ENCODE measurements at regions not wholly inside any gene's neighbourhood (a gene's known extent, or its start where the extent isn't known, plus 50 kb on each side); places are given as distances from the start of the nearest gene placed in this dataset.

- Histone ChIP-seq H3K4me3 (ENCODE audit: low read depth in 1 of 2, low read length in 2 of 2) (no peak overlapping the region), H3K9me3 (ENCODE audit: low read length) (no peaks in the 10 kb centered on the region), H3K4me1 (ENCODE audit: insufficient read depth, low read length) (peaks cover 12% of the 10 kb centered on the region), H3K36me3 (ENCODE audit: insufficient read depth, low read length) (no peaks in the 10 kb centered on the region), H3K27ac (ENCODE audit: low read depth, low read length) (no peak overlapping the region), H3K27me3 (ENCODE audit: control insufficient read depth in 1 of 2, insufficient read depth in 2 of 2, low read length in 2 of 2) (no peaks in the 10 kb centered on the region), H3K9ac (ENCODE audit: low read length) (no peak overlapping the region)
These were observed 50.5 kb downstream of the PALM2AKAP2 start for GRCh38 chr9:109830545-109830944.

- H3K4me3 ChIP-seq (ENCODE audit: low read depth in 1 of 2, low read length in 2 of 2), result no peak overlapping the region
- H3K9ac ChIP-seq (ENCODE audit: low read length), result no peak overlapping the region
- H3K36me3 ChIP-seq (ENCODE audit: insufficient read depth, low read length), result no peaks in the 10 kb centered on the region
- no peaks in the 10 kb centered on the region for H3K9me3 ChIP-seq (ENCODE audit: low read length)
- peaks cover 12% of the 10 kb centered on the region for H3K4me1 ChIP-seq (ENCODE audit: insufficient read depth, low read length)
- no peaks in the 10 kb centered on the region for H3K27me3 ChIP-seq (ENCODE audit: control insufficient read depth in 1 of 2, insufficient read depth in 2 of 2, low read length in 2 of 2)
- no peak overlapping the region for H3K27ac ChIP-seq (ENCODE audit: low read depth, low read length)
These were observed 52.1 kb downstream of the PALM2AKAP2 start for GRCh38 chr9:109831998-109832658.

- H3K9me3 ChIP-seq (ENCODE audit: low read length), result no peaks in the 10 kb centered on the region
- H3K27ac ChIP-seq (ENCODE audit: low read depth, low read length), result no peak overlapping the region
- no peak overlapping the region for H3K9ac ChIP-seq (ENCODE audit: low read length)
- H3K27me3 ChIP-seq (ENCODE audit: control insufficient read depth in 1 of 2, insufficient read depth in 2 of 2, low read length in 2 of 2), result no peaks in the 10 kb centered on the region
- H3K36me3 ChIP-seq (ENCODE audit: insufficient read depth, low read length), result no peaks in the 10 kb centered on the region
- no peak overlapping the region for H3K4me3 ChIP-seq (ENCODE audit: low read depth in 1 of 2, low read length in 2 of 2)
- peaks cover 12% of the 10 kb centered on the region for H3K4me1 ChIP-seq (ENCODE audit: insufficient read depth, low read length)
These were observed 54.9 kb downstream of the PALM2AKAP2 start for GRCh38 chr9:109834855-109835254.

DNA sequence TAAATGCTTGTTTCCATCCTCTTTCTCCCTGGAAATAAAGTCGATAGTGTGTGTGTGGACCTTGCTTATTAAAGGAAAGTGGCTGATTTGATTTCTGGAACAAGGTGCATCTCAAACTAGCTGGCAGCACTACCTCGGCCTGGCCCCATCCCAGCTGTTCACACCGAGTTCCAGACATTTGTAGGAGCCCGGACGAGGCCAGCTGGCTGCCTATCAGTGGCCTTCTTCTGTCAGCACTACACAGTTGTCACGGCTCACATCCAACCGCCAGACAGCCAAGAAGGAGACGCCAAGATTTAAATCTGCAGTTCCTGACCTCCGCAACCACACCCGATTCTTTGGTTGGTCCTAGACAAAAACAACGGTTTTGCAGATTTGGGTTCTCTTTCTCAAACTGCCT, 63.6 kb downstream of the PALM2AKAP2 start:
- H3K9ac ChIP-seq (ENCODE audit: low read length), result no peak overlapping the region
- H3K4me3 ChIP-seq (ENCODE audit: low read depth in 1 of 2, low read length in 2 of 2), result no peak overlapping the region
- H3K36me3 ChIP-seq (ENCODE audit: insufficient read depth, low read length), result no peaks in the 10 kb centered on the region
- no peaks in the 10 kb centered on the region for H3K4me1 ChIP-seq (ENCODE audit: insufficient read depth, low read length)
- no peaks in the 10 kb centered on the region for H3K9me3 ChIP-seq (ENCODE audit: low read length)
- H3K27ac ChIP-seq (ENCODE audit: low read depth, low read length), result no peak overlapping the region
- H3K27me3 ChIP-seq (ENCODE audit: control insufficient read depth in 1 of 2, insufficient read depth in 2 of 2, low read length in 2 of 2), result no peaks in the 10 kb centered on the region

- H3K27me3 ChIP-seq (ENCODE audit: control insufficient read depth in 1 of 2, insufficient read depth in 2 of 2, low read length in 2 of 2), result no peaks in the 10 kb centered on the region
- H3K36me3 ChIP-seq (ENCODE audit: insufficient read depth, low read length), result no peaks in the 10 kb centered on the region
- H3K9ac ChIP-seq (ENCODE audit: low read length), result no peak overlapping the region
- H3K4me3 ChIP-seq (ENCODE audit: low read depth in 1 of 2, low read length in 2 of 2), result no peak overlapping the region
- no peaks in the 10 kb centered on the region for H3K4me1 ChIP-seq (ENCODE audit: insufficient read depth, low read length)
- H3K9me3 ChIP-seq (ENCODE audit: low read length), result no peaks in the 10 kb centered on the region
- no peak overlapping the region for H3K27ac ChIP-seq (ENCODE audit: low read depth, low read length)
These were observed 65.2 kb downstream of the PALM2AKAP2 start for GRCh38 chr9:109845226-109845625.

DNA sequence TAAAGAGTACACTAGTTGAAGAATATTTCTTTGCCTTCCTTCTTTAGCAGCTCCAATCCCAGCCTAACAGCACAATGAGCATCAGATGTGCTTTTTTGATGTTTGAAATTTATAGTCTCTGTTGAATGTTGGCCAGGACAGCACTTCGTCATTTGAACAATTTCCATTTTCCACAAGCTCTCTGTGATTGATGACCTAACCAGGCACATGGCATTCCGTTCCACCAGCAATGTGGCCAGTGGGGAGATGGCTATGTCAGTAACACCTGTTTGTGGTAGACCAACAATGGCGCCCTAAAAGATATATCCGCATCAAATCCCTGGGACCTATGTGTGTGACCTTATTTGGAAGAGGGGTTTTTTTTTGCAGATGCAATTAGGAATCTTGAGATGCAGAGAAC, 66.8 kb downstream of the PALM2AKAP2 start:
- H3K36me3 ChIP-seq (ENCODE audit: insufficient read depth, low read length), result no peaks in the 10 kb centered on the region
- H3K9me3 ChIP-seq (ENCODE audit: low read length), result no peaks in the 10 kb centered on the region
- H3K27me3 ChIP-seq (ENCODE audit: control insufficient read depth in 1 of 2, insufficient read depth in 2 of 2, low read length in 2 of 2), result no peaks in the 10 kb centered on the region
- H3K4me1 ChIP-seq (ENCODE audit: insufficient read depth, low read length), result no peaks in the 10 kb centered on the region
- H3K9ac ChIP-seq (ENCODE audit: low read length), result no peak overlapping the region
- H3K27ac ChIP-seq (ENCODE audit: low read depth, low read length), result no peak overlapping the region
- H3K4me3 ChIP-seq (ENCODE audit: low read depth in 1 of 2, low read length in 2 of 2), result no peak overlapping the region

- Histone ChIP-seq H3K4me1 (ENCODE audit: insufficient read depth, low read length) (no peaks in the 10 kb centered on the region), H3K4me3 (ENCODE audit: low read depth in 1 of 2, low read length in 2 of 2) (no peak overlapping the region), H3K27ac (ENCODE audit: low read depth, low read length) (no peak overlapping the region), H3K9ac (ENCODE audit: low read length) (no peak overlapping the region), H3K27me3 (ENCODE audit: control insufficient read depth in 1 of 2, insufficient read depth in 2 of 2, low read length in 2 of 2) (no peaks in the 10 kb centered on the region), H3K9me3 (ENCODE audit: low read length) (no peaks in the 10 kb centered on the region), H3K36me3 (ENCODE audit: insufficient read depth, low read length) (no peaks in the 10 kb centered on the region)
These were observed 72.6 kb downstream of the PALM2AKAP2 start for GRCh38 chr9:109852556-109852955.

- H3K9ac ChIP-seq (ENCODE audit: low read length), result no peak overlapping the region
- H3K4me3 ChIP-seq (ENCODE audit: low read depth in 1 of 2, low read length in 2 of 2), result no peak overlapping the region
- no peak overlapping the region for H3K27ac ChIP-seq (ENCODE audit: low read depth, low read length)
- no peaks in the 10 kb centered on the region for H3K9me3 ChIP-seq (ENCODE audit: low read length)
- no peaks in the 10 kb centered on the region for H3K36me3 ChIP-seq (ENCODE audit: insufficient read depth, low read length)
- H3K27me3 ChIP-seq (ENCODE audit: control insufficient read depth in 1 of 2, insufficient read depth in 2 of 2, low read length in 2 of 2), result no peaks in the 10 kb centered on the region
- H3K4me1 ChIP-seq (ENCODE audit: insufficient read depth, low read length), result no peaks in the 10 kb centered on the region
These were observed 75.5 kb downstream of the PALM2AKAP2 start for GRCh38 chr9:109855540-109855939.

DNA sequence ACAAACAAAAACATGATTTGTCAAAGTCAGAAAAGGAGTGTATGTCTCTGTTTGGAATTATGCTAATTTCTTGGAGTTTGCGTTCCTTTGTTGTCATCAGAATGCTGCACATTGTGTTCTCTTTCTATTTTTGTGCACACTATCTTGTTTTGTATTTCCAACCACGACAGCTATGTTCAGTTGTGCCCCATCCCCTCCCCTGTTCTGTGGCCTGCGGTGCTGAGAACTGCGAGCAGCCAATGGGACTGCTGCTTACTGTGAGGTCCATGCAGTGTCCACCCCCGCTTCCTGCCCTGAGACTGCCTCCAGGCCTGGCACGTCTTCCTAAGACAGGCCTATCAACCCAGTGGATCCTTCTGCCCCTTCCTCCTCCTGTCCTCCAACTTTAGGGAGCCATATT, 76.8 kb downstream of the PALM2AKAP2 start:
- H3K4me3 ChIP-seq (ENCODE audit: low read depth in 1 of 2, low read length in 2 of 2), result no peak overlapping the region
- no peak overlapping the region for H3K27ac ChIP-seq (ENCODE audit: low read depth, low read length)

GRCh38 chr9:109857336-109857735, 77.3 kb downstream of the PALM2AKAP2 start:
- H3K9ac ChIP-seq (ENCODE audit: low read length), result no peak overlapping the region
- no peaks in the 10 kb centered on the region for H3K27me3 ChIP-seq (ENCODE audit: control insufficient read depth in 1 of 2, insufficient read depth in 2 of 2, low read length in 2 of 2)
- no peaks in the 10 kb centered on the region for H3K9me3 ChIP-seq (ENCODE audit: low read length)
- no peaks in the 10 kb centered on the region for H3K4me1 ChIP-seq (ENCODE audit: insufficient read depth, low read length)
- no peak overlapping the region for H3K27ac ChIP-seq (ENCODE audit: low read depth, low read length)
- H3K36me3 ChIP-seq (ENCODE audit: insufficient read depth, low read length), result no peaks in the 10 kb centered on the region
- H3K4me3 ChIP-seq (ENCODE audit: low read depth in 1 of 2, low read length in 2 of 2), result no peak overlapping the region

More for the DNA sequence above, 76.8 kb downstream of the PALM2AKAP2 start:
- Histone ChIP-seq H3K27me3 (ENCODE audit: control insufficient read depth in 1 of 2, insufficient read depth in 2 of 2, low read length in 2 of 2) (no peaks in the 10 kb centered on the region), H3K9ac (ENCODE audit: low read length) (no peak overlapping the region), H3K9me3 (ENCODE audit: low read length) (no peaks in the 10 kb centered on the region), H3K36me3 (ENCODE audit: insufficient read depth, low read length) (no peaks in the 10 kb centered on the region), H3K4me1 (ENCODE audit: insufficient read depth, low read length) (no peaks in the 10 kb centered on the region)

GRCh38 chr9:109859447-109859846, 79.4 kb downstream of the PALM2AKAP2 start:
- Histone ChIP-seq H3K4me1 (ENCODE audit: insufficient read depth, low read length) (no peaks in the 10 kb centered on the region), H3K9ac (ENCODE audit: low read length) (no peak overlapping the region), H3K9me3 (ENCODE audit: low read length) (no peaks in the 10 kb centered on the region), H3K36me3 (ENCODE audit: insufficient read depth, low read length) (no peaks in the 10 kb centered on the region), H3K27ac (ENCODE audit: low read depth, low read length) (no peak overlapping the region), H3K27me3 (ENCODE audit: control insufficient read depth in 1 of 2, insufficient read depth in 2 of 2, low read length in 2 of 2) (no peaks in the 10 kb centered on the region), H3K4me3 (ENCODE audit: low read depth in 1 of 2, low read length in 2 of 2) (no peak overlapping the region)

DNA sequence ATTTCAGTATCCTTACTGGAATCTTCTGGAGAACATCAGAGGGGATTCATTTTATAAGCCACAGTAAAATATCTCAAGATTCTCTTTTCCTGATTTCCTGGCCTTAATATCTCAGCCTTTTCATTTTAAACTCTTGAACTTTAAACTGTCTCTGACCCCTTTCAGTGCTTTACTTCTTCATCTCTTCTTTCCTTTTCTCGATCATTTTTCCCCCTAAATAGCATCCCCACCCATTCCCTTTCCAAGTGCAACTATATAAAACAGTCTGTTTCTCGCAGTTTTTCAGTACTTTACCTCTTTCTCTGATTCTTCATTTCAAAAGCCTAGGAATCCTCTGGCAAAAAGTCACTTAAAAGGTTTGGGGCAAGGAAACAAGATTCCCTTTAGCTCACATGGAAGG, 80.5 kb downstream of the PALM2AKAP2 start:
- no peaks in the 10 kb centered on the region for H3K4me1 ChIP-seq (ENCODE audit: insufficient read depth, low read length)
- H3K4me3 ChIP-seq (ENCODE audit: low read depth in 1 of 2, low read length in 2 of 2), result no peak overlapping the region
- no peaks in the 10 kb centered on the region for H3K36me3 ChIP-seq (ENCODE audit: insufficient read depth, low read length)
- no peaks in the 10 kb centered on the region for H3K9me3 ChIP-seq (ENCODE audit: low read length)
- no peak overlapping the region for H3K27ac ChIP-seq (ENCODE audit: low read depth, low read length)
- H3K9ac ChIP-seq (ENCODE audit: low read length), result no peak overlapping the region
- no peaks in the 10 kb centered on the region for H3K27me3 ChIP-seq (ENCODE audit: control insufficient read depth in 1 of 2, insufficient read depth in 2 of 2, low read length in 2 of 2)
